ENCODE measurements at regions not wholly inside any gene's neighbourhood (a gene's known extent, or its start where the extent isn't known, plus 50 kb on each side); places are given as distances from the start of the nearest gene placed in this dataset.

DNA sequence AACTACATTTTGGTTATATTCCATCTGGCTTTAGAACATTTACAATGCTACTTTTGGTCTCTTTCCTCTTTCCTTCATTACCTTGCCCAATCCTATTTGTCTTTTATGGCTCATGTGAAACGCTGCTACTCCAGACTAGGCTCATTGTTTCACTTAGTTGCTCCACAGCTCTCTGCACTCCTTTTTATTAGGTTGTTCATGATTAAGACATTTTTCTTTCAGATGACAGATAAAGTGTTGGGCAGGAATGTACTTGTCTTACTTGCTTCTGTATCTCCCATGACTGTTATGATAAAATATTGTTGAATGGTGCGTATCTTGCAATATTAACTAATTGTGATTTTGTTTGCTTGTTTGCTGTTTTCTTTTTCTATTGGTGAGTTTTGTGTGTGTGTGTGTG, 1532.3 kb downstream of the KCNT2 start:
- DNase-seq (ENCODE audit: low read depth), result no peak

GRCh38 chr1:195071461-195071860, 1536.8 kb downstream of the KCNT2 start:
- DNase-seq (ENCODE audit: low read depth), result no peak

DNA sequence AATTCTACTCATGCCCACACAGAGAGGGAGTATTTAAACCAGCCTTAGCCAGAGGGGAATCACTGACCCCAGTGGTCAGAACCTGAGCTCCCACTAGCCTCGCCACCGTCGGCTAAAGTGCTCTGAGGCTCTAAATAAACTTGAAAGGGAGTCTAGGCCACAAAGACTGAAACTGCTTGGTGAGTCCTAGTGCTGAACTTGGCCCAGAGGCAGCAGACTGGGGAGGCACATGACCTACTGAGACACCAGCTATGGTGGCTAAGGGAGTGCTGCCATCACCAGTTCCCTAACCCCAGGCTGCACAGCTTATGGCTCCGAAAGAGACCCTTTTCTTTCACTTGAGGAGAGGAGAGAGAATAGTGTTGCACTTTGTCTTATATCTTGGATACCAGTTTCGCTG, 1542.8 kb downstream of the KCNT2 start:
- no peak for DNase-seq (ENCODE audit: low read depth)

GRCh38 chr1:195064358-195064757, 1543.9 kb downstream of the KCNT2 start:
- no peak for DNase-seq (ENCODE audit: low read depth)

DNA sequence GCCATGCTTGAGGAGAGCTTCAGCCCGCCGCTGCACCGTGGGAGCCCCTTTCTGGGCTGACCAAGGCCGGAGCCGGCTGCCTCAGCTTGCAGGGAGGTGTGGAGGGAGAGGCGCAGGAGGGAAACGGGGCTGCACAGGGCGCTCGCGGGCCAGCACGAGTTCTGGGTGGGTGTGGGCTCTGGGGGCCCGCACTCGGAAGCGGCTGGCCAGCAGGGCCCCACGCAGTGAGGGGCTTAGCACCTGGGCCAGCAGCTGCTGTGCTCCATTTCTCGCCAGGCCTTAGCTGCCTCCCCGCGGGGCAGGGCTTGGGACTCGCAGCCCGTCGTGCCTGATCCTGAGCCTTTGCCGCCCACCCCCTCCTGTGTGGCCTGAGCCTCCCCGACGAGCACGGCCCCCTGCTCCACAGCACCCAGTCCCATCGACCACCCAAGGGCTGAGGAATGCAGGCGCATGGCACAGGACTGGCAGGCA, 1554.0 kb downstream of the KCNT2 start:
- DNase-seq (ENCODE audit: low read depth), result no peak

- peak; percentile 2 for DNase-seq (ENCODE audit: low read depth)
These were observed 1554.8 kb downstream of the KCNT2 start for GRCh38 chr1:195053478-195053877.

- no peak for DNase-seq (ENCODE audit: low read depth)
These were observed 1560.5 kb downstream of the KCNT2 start for GRCh38 chr1:195047772-195048171.

GRCh38 chr1:195045072-195045471, 1563.2 kb downstream of the KCNT2 start:
- DNase-seq (ENCODE audit: low read depth), result no peak

GRCh38 chr1:195030793-195031192, 1577.4 kb downstream of the KCNT2 start:
- DNase-seq (ENCODE audit: low read depth), result no peak

DNA sequence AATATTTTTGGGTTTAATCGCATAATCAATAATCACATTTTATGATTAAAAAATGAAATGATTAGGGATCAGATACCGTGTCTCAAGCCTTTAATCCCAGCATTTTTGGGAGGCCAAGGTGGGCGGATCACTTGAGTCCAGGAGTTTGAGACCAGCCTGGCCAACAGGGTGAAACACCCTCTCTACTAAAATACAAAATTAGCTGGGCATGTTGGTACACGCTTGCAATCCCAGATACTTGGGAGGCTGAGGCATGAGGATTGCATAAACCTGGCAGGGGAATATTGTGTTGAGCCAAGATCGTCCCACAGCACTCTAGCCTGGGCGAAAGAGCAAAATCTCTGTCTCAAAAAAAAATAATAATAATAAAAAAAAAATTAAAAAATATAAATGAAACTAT, 1581.4 kb downstream of the KCNT2 start:
- DNase-seq (ENCODE audit: low read depth), result no peak

DNA sequence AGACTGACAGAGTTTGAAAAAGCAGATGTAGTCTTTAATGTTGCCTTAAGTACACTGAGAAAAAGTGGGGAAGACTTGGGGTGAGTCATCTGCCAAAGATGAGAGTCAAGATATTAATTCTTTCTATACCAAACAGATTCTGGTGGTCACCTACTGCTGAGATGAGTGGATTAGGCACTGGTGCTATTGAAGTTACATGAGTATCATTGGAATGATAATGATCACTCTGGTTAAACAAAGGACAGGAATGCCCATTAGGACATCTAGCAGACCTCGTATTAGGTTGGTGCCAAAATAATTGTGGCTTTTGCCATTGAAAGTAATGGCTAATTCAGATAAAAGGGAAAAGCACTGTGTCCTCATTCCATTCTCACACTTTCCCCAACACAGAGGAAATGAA, 1588.9 kb downstream of the KCNT2 start:
- DNase-seq (ENCODE audit: low read depth), result peak; percentile 12

DNA sequence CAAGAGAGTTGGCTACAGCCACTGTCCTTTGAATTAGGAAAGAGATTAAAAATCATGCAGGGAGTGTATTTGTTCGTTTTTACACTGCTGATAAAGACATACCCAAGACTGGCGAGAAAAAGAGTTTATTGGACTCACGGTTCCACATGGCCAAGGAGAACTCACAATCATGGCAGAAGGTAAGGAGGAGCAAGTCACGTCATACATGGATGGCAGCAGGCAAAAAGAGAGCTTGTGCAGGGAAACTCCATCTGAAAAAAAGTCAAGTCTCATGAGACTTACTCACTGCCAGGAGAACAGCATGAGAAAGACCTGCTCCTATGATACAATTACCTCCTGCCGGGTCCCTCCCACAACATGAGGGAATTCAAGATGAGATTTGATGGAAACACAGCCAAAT, 1595.2 kb downstream of the KCNT2 start:
- DNase-seq (ENCODE audit: low read depth), result no peak

- no peak for DNase-seq (ENCODE audit: low read depth)
These were observed 1602.9 kb downstream of the KCNT2 start for GRCh38 chr1:195005338-195005737.

DNA sequence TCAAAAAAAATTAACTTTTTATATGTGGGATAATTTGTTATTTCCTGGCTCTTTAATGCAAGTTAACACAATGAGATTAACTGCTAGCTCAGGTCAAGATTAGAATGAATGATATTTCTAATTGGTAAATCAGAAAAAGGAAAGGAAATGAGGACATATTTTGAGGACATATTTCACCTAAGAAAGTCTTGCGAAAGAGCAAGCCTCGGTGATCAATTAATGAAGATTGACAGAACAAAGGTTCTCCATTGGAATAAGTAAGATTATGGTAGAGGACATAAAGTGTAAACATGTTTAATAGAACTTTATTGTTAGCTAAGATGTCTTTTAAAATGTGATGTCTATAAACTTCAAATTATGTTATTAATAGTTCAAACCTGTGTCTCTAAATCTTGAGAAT, 1617.8 kb downstream of the KCNT2 start:
- no peak for DNase-seq (ENCODE audit: low read depth)

DNA sequence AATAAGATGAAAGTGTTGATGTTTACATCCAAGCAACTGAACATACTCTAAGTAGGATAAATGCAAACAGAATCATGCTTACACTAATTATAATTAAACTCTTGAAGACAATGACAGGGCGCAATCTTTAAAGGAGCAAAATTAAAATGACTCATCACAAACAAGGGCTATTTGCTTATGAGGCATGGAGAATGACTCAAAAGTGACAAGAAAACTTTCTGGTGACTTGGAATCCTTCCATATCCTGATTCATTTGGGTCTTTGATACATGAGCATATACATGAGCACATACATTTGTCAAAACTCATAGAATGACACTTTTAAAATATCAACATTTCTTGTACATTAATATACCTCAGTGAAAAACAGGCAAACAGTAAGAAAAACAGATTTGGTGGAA, 1632.3 kb downstream of the KCNT2 start:
- DNase-seq (ENCODE audit: low read depth), result peak; percentile 6

- no peak for DNase-seq (ENCODE audit: low read depth)
These were observed 1639.3 kb downstream of the KCNT2 start for GRCh38 chr1:194968916-194969315.

DNA sequence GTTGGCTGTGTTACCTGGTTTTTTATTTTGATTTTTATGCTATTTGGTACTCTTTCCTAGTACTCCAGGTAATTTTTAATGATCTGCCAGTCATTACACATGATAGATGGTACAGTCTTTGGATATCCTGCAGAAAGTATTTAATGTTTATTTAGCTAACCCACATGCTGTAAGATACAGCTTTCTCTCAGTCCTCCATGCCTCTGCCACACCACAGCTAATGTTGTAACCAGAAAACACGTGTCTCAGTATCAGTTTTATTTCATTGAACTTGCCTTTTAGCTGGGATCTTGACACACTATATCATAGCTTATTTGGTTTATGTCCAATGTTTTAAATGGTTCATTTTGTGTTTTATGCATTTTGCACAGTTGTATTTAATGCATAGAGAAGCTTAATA, 1648.4 kb downstream of the KCNT2 start:
- peak; percentile 34 for DNase-seq (ENCODE audit: low read depth)

DNA sequence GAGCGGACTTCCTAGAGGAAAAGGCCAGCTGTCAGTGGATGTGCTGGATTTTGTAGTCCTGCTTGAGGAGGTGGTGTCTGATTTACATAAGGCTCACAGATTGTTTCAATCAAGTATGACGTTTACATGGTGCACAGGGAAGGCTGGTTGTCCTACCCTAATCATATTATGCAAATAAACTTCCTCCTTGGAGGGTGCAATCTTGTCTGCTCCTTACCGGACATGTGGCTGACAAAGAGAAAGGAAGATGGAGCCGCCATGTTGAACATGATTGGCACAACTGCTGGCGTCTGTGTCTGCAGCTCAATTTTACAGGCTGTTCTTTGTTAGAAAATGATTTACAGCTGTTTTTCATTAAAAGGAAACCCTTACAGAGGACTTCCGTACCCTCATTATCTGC, 1656.1 kb downstream of the KCNT2 start:
- DNase-seq (ENCODE audit: low read depth), result no peak

DNA sequence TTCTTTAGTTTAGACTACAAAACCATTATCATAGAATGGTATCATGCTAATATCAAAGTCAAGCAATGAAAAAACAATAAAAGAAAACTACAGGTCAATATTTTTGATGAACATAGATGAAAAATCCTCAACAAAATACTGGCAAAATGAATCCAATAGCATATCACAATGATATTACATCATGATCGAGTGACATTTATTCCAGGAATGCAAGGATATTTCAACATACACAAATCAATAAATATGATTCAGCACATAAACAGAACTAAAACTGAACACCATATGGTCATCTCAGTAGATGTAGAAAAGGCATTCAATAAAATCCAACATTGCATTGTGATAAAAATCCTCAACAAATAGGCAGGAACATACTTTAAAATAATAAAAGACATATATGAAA, 1657.7 kb downstream of the KCNT2 start:
- no peak for DNase-seq (ENCODE audit: low read depth)

GRCh38 chr1:194940336-194941030, 1667.8 kb downstream of the KCNT2 start:
- DNase-seq (ENCODE audit: low read depth), result no peak

DNA sequence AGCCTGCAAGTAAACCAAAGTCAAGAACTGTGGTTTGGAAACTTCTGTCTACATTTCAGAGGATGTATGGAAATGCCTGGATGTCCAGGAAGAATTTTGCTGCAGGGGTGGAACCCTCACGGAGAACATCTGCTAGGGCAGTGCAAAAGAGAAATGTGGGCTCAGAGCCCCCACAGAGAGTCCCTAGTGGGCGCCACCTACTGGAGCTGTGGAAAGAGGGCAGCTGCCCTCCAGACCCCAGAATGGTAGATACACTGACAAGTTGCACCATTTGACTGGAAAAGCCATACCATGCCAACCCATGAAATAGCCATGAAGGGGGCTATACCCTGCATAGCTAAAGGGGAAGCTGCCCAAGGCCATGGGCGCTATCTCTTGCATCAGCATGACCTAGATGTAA, 1672.4 kb downstream of the KCNT2 start:
- DNase-seq (ENCODE audit: low read depth), result no peak

- peak; percentile 52 for DNase-seq (ENCODE audit: low read depth)
These were observed 1677.1 kb downstream of the KCNT2 start for GRCh38 chr1:194931166-194931565.

- peak; percentile 67 for DNase-seq (ENCODE audit: low read depth)
These were observed 1678.1 kb downstream of the KCNT2 start for GRCh38 chr1:194930132-194930531.

- DNase-seq (ENCODE audit: low read depth), result peak; percentile 93
These were observed 1678.9 kb downstream of the KCNT2 start for GRCh38 chr1:194929357-194929756.
